RWPE2 (cell line): ENCODE measurements at regions not wholly inside any gene's neighbourhood (a gene's known extent, or its start where the extent isn't known, plus 50 kb on each side); places are given as distances from the start of the nearest gene placed in this dataset.
"Not testable (repeated sequence)": the region's sequence is repeated elsewhere in the genome, so short reads cannot be mapped to it uniquely, and the experiment has no call there.

Source experiments
- ATAC-seq: fragments of 200-7000 bp; cut with Tn5 transposase; 3 replicates; pipeline ENCODE4 v1.9.1; 2021; ENCODE audit warnings: low read depth
- DNase-seq: peaks from one replicate; pipeline ENCODE4 v3.0.0-alpha.2; 2020; ENCODE audit warnings: low spot score
- H3K27ac ChIP-seq: fragments of 450-650 bp; 2 replicates; pipeline ENCODE4 v1.5.1; 2017; ENCODE audit warnings: mild to moderate bottlenecking; ENCODE audit not compliant: poor library complexity, severe bottlenecking
- H3K27me3 ChIP-seq: fragments of 250-450 bp; sonication (Bioruptor Pico); 2 replicates; pipeline ENCODE4 v1.5.1; 2021; ENCODE audit warnings: mild to moderate bottlenecking, moderate library complexity; ENCODE audit not compliant: insufficient read depth, poor library complexity, severe bottlenecking
- H3K36me3 ChIP-seq: fragments of 250-450 bp; sonication (Bioruptor Pico); 2 replicates; pipeline ENCODE4 v1.5.1; 2020; ENCODE audit warnings: low read depth, mild to moderate bottlenecking, moderate library complexity
- H3K4me1 ChIP-seq: fragments of 250-450 bp; sonication (Bioruptor Pico); 2 replicates; pipeline ENCODE4 v1.5.1; 2021; ENCODE audit warnings: mild to moderate bottlenecking, moderate library complexity; ENCODE audit not compliant: insufficient read depth, poor library complexity, severe bottlenecking
- H3K4me3 ChIP-seq: fragments of 250-450 bp; sonication (Bioruptor Pico); 2 replicates; pipeline ENCODE4 v1.5.1; 2021; ENCODE audit warnings: mild to moderate bottlenecking, moderate library complexity; ENCODE audit not compliant: severe bottlenecking
- H3K9me3 ChIP-seq: fragments of 250-450 bp; sonication (Bioruptor Pico); 2 replicates; pipeline ENCODE4 v1.5.1; 2021; ENCODE audit warnings: mild to moderate bottlenecking, moderate library complexity; ENCODE audit not compliant: severe bottlenecking
- CTCF ChIP-seq: fragments of 450-650 bp; IDR thresholded peaks from one replicate; pipeline ENCODE4 v1.5.1; 2017; ENCODE audit warnings: mild to moderate bottlenecking, moderate library complexity; ENCODE audit not compliant: poor library complexity, severe bottlenecking

- DNase-seq (no peak), ATAC-seq (no peak)
- H3K4me3 ChIP-seq = no peak overlapping the region
- no peaks in the 10 kb centered on the region for H3K4me1 ChIP-seq
- H3K27ac ChIP-seq = no peak overlapping the region
- no peaks in the 10 kb centered on the region for H3K9me3 ChIP-seq
- H3K27me3 ChIP-seq = no peaks in the 10 kb centered on the region
- TF ChIP-seq CTCF = no peak
- no peaks in the 10 kb centered on the region for H3K36me3 ChIP-seq
Measured at GRCh38 chr5:106267256-106267655, 1403.5 kb downstream of the EFNA5 start.

GRCh38 chr5:106262395-106262794 is 1408.3 kb downstream of the EFNA5 start:
- no peak for DNase-seq
- H3K9me3 ChIP-seq = no peaks in the 10 kb centered on the region
- H3K27me3 ChIP-seq = no peaks in the 10 kb centered on the region
- H3K4me3 ChIP-seq = no peak overlapping the region
- no peaks in the 10 kb centered on the region for H3K4me1 ChIP-seq
- ATAC-seq = no peak
- H3K27ac ChIP-seq = no peak overlapping the region
- no peaks in the 10 kb centered on the region for H3K36me3 ChIP-seq
- no peak for TF ChIP-seq CTCF

- DNase-seq, H3K27ac ChIP-seq, ATAC-seq, H3K27me3 ChIP-seq, H3K36me3 ChIP-seq, H3K9me3 ChIP-seq, H3K4me1 ChIP-seq, H3K4me3 ChIP-seq: not testable (repeated sequence)
Measured at GRCh38 chr5:106259431-106260090, 1411.2 kb downstream of the EFNA5 start.

GRCh38 chr5:106258591-106259125 is 1412.1 kb downstream of the EFNA5 start:
- ATAC-seq = no peak

GRCh38 chr5:106254784-106255183 is 1416.0 kb downstream of the EFNA5 start:
- Histone ChIP-seq H3K9me3 (no peaks in the 10 kb centered on the region), H3K36me3 (no peaks in the 10 kb centered on the region), H3K27ac (no peak overlapping the region), H3K4me3 (no peak overlapping the region), H3K4me1 (no peaks in the 10 kb centered on the region), H3K27me3 (no peaks in the 10 kb centered on the region)
- ATAC-seq = no peak
- TF ChIP-seq CTCF = no peak
- no peak for DNase-seq

More at GRCh38 chr5:106258591-106259125, 1412.1 kb downstream of the EFNA5 start:
- no peaks in the 10 kb centered on the region for H3K27me3 ChIP-seq
- no peak overlapping the region for H3K27ac ChIP-seq
- no peaks in the 10 kb centered on the region for H3K4me1 ChIP-seq
- no peaks in the 10 kb centered on the region for H3K36me3 ChIP-seq
- H3K9me3 ChIP-seq = no peaks in the 10 kb centered on the region
- no peak overlapping the region for H3K4me3 ChIP-seq
- no peak for TF ChIP-seq CTCF
- no peak for DNase-seq

- H3K4me1 ChIP-seq, DNase-seq, H3K27me3 ChIP-seq, ATAC-seq, H3K36me3 ChIP-seq, H3K4me3 ChIP-seq, H3K27ac ChIP-seq, H3K9me3 ChIP-seq: not testable (repeated sequence)
Measured at GRCh38 chr5:106246044-106246745, 1424.5 kb downstream of the EFNA5 start.
